Activated T-cell treated with anti-CD3 and anti-CD28 coated beads for 24 hours (primary cell): ENCODE measurements at regions not wholly inside any gene's neighbourhood (a gene's known extent, or its start where the extent isn't known, plus 50 kb on each side); places are given as distances from the start of the nearest gene placed in this dataset.
"Not testable (repeated sequence)": the region's sequence is repeated elsewhere in the genome, so short reads cannot be mapped to it uniquely, and the experiment has no call there.

Source experiments
- DNase-seq: peaks from one replicate; pipeline ENCODE4 v3.0.0-alpha.2; 2020; ENCODE audit warnings: low read depth

DNA sequence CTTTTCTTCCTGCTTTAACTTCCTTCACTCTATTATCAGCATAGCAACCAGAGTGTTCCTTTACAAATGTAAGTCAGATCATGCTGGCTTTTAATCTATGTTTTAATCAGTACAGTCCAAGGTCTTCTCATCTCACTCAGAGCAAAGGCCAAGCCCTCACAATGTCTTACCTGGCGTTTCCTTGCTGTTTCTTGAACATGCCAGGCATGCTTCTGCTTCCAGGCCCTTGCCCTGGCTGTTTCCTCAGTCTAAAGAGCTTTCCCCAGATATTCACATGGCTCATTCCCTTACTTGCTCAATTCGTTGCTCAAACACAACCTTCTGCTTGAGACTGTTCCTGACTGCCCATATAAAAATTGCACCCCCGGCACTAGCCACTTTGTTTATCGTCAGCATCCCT is 121.7 kb upstream of the GLRA1 start:
- no peak for DNase-seq

DNA sequence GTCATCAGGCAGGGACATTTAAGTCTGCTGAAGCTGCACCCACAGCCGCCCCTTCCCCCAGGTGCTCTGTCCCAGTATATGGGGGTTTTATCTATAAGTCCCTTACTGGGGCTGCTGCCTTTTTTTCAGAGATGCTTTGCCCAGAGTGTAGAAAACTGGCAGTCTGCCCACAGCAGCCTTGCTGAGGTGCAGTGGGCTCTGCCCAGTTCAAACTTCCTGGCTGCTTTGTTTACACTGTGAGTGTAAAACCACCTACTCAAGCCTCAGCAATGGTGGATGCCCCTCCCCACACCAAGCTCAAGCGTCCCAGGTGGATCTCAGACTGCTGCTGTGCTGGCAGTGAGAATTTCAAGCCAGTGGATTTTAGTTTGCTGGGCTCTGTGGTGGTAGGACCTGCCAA is 114.2 kb upstream of the GLRA1 start:
- DNase-seq = not testable (repeated sequence)

- not testable (repeated sequence) for DNase-seq
Measured at GRCh38 chr5:152026328-152027024, 101.8 kb upstream of the GLRA1 start.

- no peak for DNase-seq
Measured at GRCh38 chr5:152016421-152016820, 91.8 kb upstream of the GLRA1 start.

DNA sequence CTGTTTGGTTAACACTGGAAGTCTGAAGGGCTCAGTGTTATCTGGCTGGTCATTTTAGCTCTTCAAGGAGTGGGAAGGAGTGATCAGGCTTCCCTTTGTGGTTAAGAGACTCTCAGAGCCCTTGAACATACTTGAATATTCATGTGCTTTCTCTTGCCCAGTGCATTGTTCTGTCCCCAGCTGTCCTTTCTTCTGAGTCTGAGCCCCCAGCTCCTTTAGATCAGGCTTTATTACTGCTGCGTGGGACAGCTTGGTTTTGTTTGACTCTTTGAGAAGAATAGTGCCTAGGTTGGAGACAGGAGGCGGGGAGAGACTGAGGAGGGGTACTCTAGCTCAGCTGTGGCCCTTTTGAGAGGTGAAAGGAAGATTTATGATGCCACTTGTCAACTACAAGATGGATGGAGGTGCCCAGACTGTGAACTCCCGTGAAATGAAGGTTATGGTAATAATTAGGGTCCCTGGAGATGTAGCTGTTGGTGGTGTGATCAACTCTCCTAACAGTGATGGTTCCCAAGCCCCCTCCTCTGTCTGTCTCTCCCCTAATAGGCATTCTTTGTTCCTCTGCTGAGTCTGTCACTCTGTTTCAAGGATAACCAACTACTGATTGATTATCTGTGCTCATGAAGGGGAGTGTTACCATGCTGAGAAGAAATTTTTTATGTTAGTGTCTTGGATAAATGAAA is 83.1 kb upstream of the GLRA1 start:
- DNase-seq = no peak

DNA sequence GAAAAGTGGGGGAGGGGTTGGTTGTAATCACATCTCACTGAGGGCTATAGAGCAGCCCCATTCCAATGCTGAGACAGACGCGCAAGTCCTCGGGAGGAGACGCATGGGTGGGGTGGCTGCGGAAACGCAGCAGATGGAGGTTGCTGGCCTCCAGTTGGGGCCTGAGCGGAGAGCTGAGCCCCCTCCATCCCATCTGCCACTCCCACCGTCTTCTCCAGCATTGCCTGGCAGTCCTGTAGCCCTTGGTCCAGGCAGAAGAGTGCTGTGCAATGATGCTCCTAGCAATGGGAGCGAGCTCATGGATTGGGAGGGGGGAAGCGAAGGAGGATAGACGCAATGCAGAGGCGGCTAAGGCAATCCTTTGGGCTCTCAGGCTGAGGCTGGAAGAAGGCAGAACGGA is 79.4 kb upstream of the GLRA1 start:
- DNase-seq = no peak
